ENCODE measurements at regions not wholly inside any gene's neighbourhood (a gene's known extent, or its start where the extent isn't known, plus 50 kb on each side); places are given as distances from the start of the nearest gene placed in this dataset.
"Not testable (repeated sequence)": the region's sequence is repeated elsewhere in the genome, so short reads cannot be mapped to it uniquely, and the experiment has no call there.

GRCh38 chr5:103860327-103860726 is 297.7 kb upstream of the NUDT12 start:
- Histone ChIP-seq H3K27me3 (ENCODE audit: low read depth, low read length) (no peaks in the 10 kb centered on the region), H4K20me1 (ENCODE audit: insufficient read depth, low read length) (no peaks in the 10 kb centered on the region), H3K4me3 (ENCODE audit: low read length) (no peak overlapping the region), H3K9me3 (ENCODE audit: insufficient read depth, low read length) (no peaks in the 10 kb centered on the region), H3K79me2 (ENCODE audit: low read length) (no peaks in the 10 kb centered on the region), H3K9ac (ENCODE audit: low read length) (no peak overlapping the region), H3K27ac (ENCODE audit: low read length) (no peak overlapping the region), H2AFZ (ENCODE audit: low read depth, low read length) (no peak overlapping the region), H3K4me1 (ENCODE audit: low read length) (no peaks in the 10 kb centered on the region), H3K36me3 (replicated peaks; ENCODE audit: low read depth, low read length) (no peaks in the 10 kb centered on the region), H3K4me2 (ENCODE audit: low read length) (no peak overlapping the region)
- no peak for TF ChIP-seq CTCF (IDR thresholded peaks at IDR 0.05; ENCODE audit: low read depth, low read length)
- no peak for TF ChIP-seq EZH2phosphoT487 (IDR thresholded peaks at IDR 0.05; ENCODE audit: low read depth)

GRCh38 chr5:103858367-103858766 is 295.8 kb upstream of the NUDT12 start:
- not testable (repeated sequence) for H4K20me1 ChIP-seq (ENCODE audit: insufficient read depth, low read length); H3K4me1 ChIP-seq (ENCODE audit: low read length); H3K9me3 ChIP-seq (ENCODE audit: insufficient read depth, low read length); H3K4me2 ChIP-seq (ENCODE audit: low read length); H3K27me3 ChIP-seq (ENCODE audit: low read depth, low read length); H3K36me3 ChIP-seq (replicated peaks; ENCODE audit: low read depth, low read length); H3K27ac ChIP-seq (ENCODE audit: low read length); H2AFZ ChIP-seq (ENCODE audit: low read depth, low read length); H3K9ac ChIP-seq (ENCODE audit: low read length); H3K4me3 ChIP-seq (ENCODE audit: low read length); H3K79me2 ChIP-seq (ENCODE audit: low read length)

GRCh38 chr5:103851091-103851490 is 288.5 kb upstream of the NUDT12 start:
- no peaks in the 10 kb centered on the region for H3K79me2 ChIP-seq (ENCODE audit: low read length)
- no peak overlapping the region for H3K27ac ChIP-seq (ENCODE audit: low read length)
- no peaks in the 10 kb centered on the region for H3K9me3 ChIP-seq (ENCODE audit: insufficient read depth, low read length)
- TF ChIP-seq EZH2phosphoT487 (IDR thresholded peaks at IDR 0.05; ENCODE audit: low read depth), result no peak
- no peak for TF ChIP-seq CTCF (IDR thresholded peaks at IDR 0.05; ENCODE audit: low read depth, low read length)
- H3K9ac ChIP-seq (ENCODE audit: low read length), result no peak overlapping the region
- peaks cover 8% of the 10 kb centered on the region for H3K4me1 ChIP-seq (ENCODE audit: low read length)
- no peaks in the 10 kb centered on the region for H4K20me1 ChIP-seq (ENCODE audit: insufficient read depth, low read length)
- H3K4me3 ChIP-seq (ENCODE audit: low read length), result no peak overlapping the region
- no peaks in the 10 kb centered on the region for H3K27me3 ChIP-seq (ENCODE audit: low read depth, low read length)
- H2AFZ ChIP-seq (ENCODE audit: low read depth, low read length), result no peak overlapping the region
- H3K36me3 ChIP-seq (replicated peaks; ENCODE audit: low read depth, low read length), result no peaks in the 10 kb centered on the region
- no peak overlapping the region for H3K4me2 ChIP-seq (ENCODE audit: low read length)

- Histone ChIP-seq H3K4me2 (ENCODE audit: low read length) (peak overlapping the region; percentile 20; the same call in 1 of the 2 replicates), H4K20me1 (ENCODE audit: insufficient read depth, low read length) (no peaks in the 10 kb centered on the region), H3K9ac (ENCODE audit: low read length) (no peak overlapping the region), H3K36me3 (replicated peaks; ENCODE audit: low read depth, low read length) (no peaks in the 10 kb centered on the region), H2AFZ (ENCODE audit: low read depth, low read length) (no peak overlapping the region), H3K27ac (ENCODE audit: low read length) (no peak overlapping the region), H3K4me1 (ENCODE audit: low read length) (peaks cover 8% of the 10 kb centered on the region), H3K4me3 (ENCODE audit: low read length) (no peak overlapping the region), H3K9me3 (ENCODE audit: insufficient read depth, low read length) (no peaks in the 10 kb centered on the region), H3K79me2 (ENCODE audit: low read length) (no peaks in the 10 kb centered on the region), H3K27me3 (ENCODE audit: low read depth, low read length) (no peaks in the 10 kb centered on the region)
- TF ChIP-seq CTCF (IDR thresholded peaks at IDR 0.05; ENCODE audit: low read depth, low read length) (no peak), EZH2phosphoT487 (IDR thresholded peaks at IDR 0.05; ENCODE audit: low read depth) (no peak)
Observed at GRCh38 chr5:103849934-103850333, 287.3 kb upstream of the NUDT12 start.

GRCh38 chr5:103847060-103847459 is 284.5 kb upstream of the NUDT12 start:
- no peak overlapping the region for H2AFZ ChIP-seq (ENCODE audit: low read depth, low read length)
- no peak overlapping the region for H3K9ac ChIP-seq (ENCODE audit: low read length)
- no peaks in the 10 kb centered on the region for H3K27me3 ChIP-seq (ENCODE audit: low read depth, low read length)
- peaks cover 19% of the 10 kb centered on the region for H3K4me1 ChIP-seq (ENCODE audit: low read length)
- TF ChIP-seq CTCF (IDR thresholded peaks at IDR 0.05; ENCODE audit: low read depth, low read length), result no peak
- TF ChIP-seq EZH2phosphoT487 (IDR thresholded peaks at IDR 0.05; ENCODE audit: low read depth), result no peak
- no peaks in the 10 kb centered on the region for H4K20me1 ChIP-seq (ENCODE audit: insufficient read depth, low read length)
- no peaks in the 10 kb centered on the region for H3K79me2 ChIP-seq (ENCODE audit: low read length)
- H3K9me3 ChIP-seq (ENCODE audit: insufficient read depth, low read length), result no peaks in the 10 kb centered on the region
- H3K36me3 ChIP-seq (replicated peaks; ENCODE audit: low read depth, low read length), result no peaks in the 10 kb centered on the region
- no peak overlapping the region for H3K27ac ChIP-seq (ENCODE audit: low read length)
- no peak overlapping the region for H3K4me3 ChIP-seq (ENCODE audit: low read length)
- no peak overlapping the region for H3K4me2 ChIP-seq (ENCODE audit: low read length)
